HL-60 (cell line): ENCODE measurements at regions not wholly inside any gene's neighbourhood (a gene's known extent, or its start where the extent isn't known, plus 50 kb on each side); places are given as distances from the start of the nearest gene placed in this dataset.

Experiments
- DNase-seq, 2 experiments: peaks; one replicate each; pipeline ENCODE4 v3.0.0-alpha.2; 2010 to 2020; ENCODE audit warnings: low read depth in 1 of 2, low spot score in 1 of 2
- H3K27ac ChIP-seq: fragments of 250-450 bp; sonication (Bioruptor Pico); replicated peaks from 2 replicates; pipeline ENCODE4 v1.5.1; 2020; ENCODE audit warnings: mild to moderate bottlenecking, moderate library complexity
- H3K27me3 ChIP-seq: fragments of 250-450 bp; sonication (Bioruptor Pico); 2 replicates; pipeline ENCODE4 v1.5.1; 2021; ENCODE audit warnings: mild to moderate bottlenecking, moderate library complexity; ENCODE audit not compliant: insufficient read depth, poor library complexity, severe bottlenecking
- H3K4me3 ChIP-seq: replicated peaks from 2 replicates; pipeline ENCODE4 v1.5.1; 2011; ENCODE audit warnings: mild to moderate bottlenecking, control low read depth, low read length; ENCODE audit not compliant: insufficient read depth
- CTCF ChIP-seq: IDR thresholded peaks from one replicate; pipeline ENCODE4 v1.5.1; 2011; ENCODE audit warnings: low read length, control low read depth, inconsistent platforms; ENCODE audit not compliant: insufficient read depth
- GABPA ChIP-seq: IDR thresholded peaks from 2 replicates; pipeline ENCODE4 v1.6.1; 2012; ENCODE audit warnings: low read depth
- POLR2AphosphoS5 ChIP-seq: IDR thresholded peaks from 2 replicates; pipeline ENCODE4 v1.6.1; 2012; ENCODE audit warnings: low read depth
- REST ChIP-seq: IDR thresholded peaks from 2 replicates; pipeline ENCODE4 v1.6.1; 2012; ENCODE audit warnings: low read depth; ENCODE audit not compliant: insufficient replicate concordance
- SPI1 ChIP-seq: IDR thresholded peaks from 2 replicates; pipeline ENCODE4 v1.6.1; 2012; ENCODE audit warnings: low read depth, mild to moderate bottlenecking, borderline replicate concordance

GRCh38 chr3:164612751-164613150 lies 465.5 kb downstream of the SI start:
- H3K27ac ChIP-seq: no peak overlapping the region

GRCh38 chr3:164608554-164609276 lies 469.6 kb downstream of the SI start:
- H3K27me3 ChIP-seq: no peaks in the 10 kb centered on the region
- no peak overlapping the region for H3K27ac ChIP-seq
- H3K4me3 ChIP-seq: no peak overlapping the region
- TF ChIP-seq POLR2AphosphoS5 (no peak), SPI1 (no peak), REST (no peak)
- DNase-seq: no peak

More at GRCh38 chr3:164612751-164613150, 465.5 kb downstream of the SI start:
- TF ChIP-seq GABPA: no peak
- TF ChIP-seq POLR2AphosphoS5: no peak
- no peak for TF ChIP-seq SPI1
- TF ChIP-seq REST: no peak
- TF ChIP-seq CTCF: no peak
- DNase-seq: no peak
- no peak overlapping the region for H3K4me3 ChIP-seq
- no peaks in the 10 kb centered on the region for H3K27me3 ChIP-seq

GRCh38 chr3:164604687-164605086 lies 473.6 kb downstream of the SI start:
- no peak for DNase-seq
- Histone ChIP-seq H3K4me3 (no peak overlapping the region), H3K27ac (no peak overlapping the region), H3K27me3 (no peaks in the 10 kb centered on the region)
- TF ChIP-seq CTCF (no peak), SPI1 (no peak), REST (no peak), GABPA (no peak), POLR2AphosphoS5 (no peak)
